ENCODE measurements at regions not wholly inside any gene's neighbourhood (a gene's known extent, or its start where the extent isn't known, plus 50 kb on each side); places are given as distances from the start of the nearest gene placed in this dataset.

DNA sequence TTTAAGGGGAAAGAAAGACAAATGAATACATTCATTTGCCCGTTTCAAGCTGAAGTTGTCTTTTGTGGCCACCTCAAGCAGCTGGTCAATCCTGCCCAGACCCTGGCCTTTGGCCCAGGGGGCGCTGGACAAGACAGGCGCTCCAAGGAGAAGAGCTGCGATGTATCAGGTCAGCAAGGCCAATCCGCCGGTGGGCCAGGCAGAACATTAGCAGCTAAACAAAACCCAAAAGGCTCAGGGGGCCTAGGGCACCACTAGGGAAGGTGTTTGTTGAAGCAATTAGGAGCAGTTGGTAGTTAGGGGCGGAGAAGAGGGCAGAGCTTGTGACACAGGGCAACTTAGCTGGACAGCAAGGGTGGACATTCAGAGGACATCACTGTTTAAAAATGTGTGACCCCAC lies 60.8 kb upstream of the TMEM33 start:
- TF ChIP-seq, protein P1, sequence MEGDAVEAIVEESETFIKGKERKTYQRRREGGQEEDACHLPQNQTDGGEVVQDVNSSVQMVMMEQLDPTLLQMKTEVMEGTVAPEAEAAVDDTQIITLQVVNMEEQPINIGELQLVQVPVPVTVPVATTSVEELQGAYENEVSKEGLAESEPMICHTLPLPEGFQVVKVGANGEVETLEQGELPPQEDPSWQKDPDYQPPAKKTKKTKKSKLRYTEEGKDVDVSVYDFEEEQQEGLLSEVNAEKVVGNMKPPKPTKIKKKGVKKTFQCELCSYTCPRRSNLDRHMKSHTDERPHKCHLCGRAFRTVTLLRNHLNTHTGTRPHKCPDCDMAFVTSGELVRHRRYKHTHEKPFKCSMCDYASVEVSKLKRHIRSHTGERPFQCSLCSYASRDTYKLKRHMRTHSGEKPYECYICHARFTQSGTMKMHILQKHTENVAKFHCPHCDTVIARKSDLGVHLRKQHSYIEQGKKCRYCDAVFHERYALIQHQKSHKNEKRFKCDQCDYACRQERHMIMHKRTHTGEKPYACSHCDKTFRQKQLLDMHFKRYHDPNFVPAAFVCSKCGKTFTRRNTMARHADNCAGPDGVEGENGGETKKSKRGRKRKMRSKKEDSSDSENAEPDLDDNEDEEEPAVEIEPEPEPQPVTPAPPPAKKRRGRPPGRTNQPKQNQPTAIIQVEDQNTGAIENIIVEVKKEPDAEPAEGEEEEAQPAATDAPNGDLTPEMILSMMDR (IDR thresholded peaks at IDR 0.05), result no peak
- TF ChIP-seq POLR2A (IDR thresholded peaks at IDR 0.05), result no peak
